Panc1 (cell line): ENCODE measurements at regions not wholly inside any gene's neighbourhood (a gene's known extent, or its start where the extent isn't known, plus 50 kb on each side); places are given as distances from the start of the nearest gene placed in this dataset.

Experiments used
- ATAC-seq: fragments of 200-7000 bp; cut with Tn5 transposase; 2 replicates; pipeline ENCODE4 v1.9.1; 2020; ENCODE audit warnings: mild to moderate bottlenecking, moderate library complexity
- BruUV-seq: library from RNA; stranded (reverse); fragments of 400-500 nt; replicated peaks from 2 replicates; lab custom pipeline; 2021; lab: Mats Ljungman, UMichigan
- CTCF ChIA-PET: fragments of 300-600 bp; sonication (Branson Sonifier 250); formaldehyde crosslinking; loops from one replicate; lab custom pipeline; 2022; ENCODE audit warnings: antibody characterized with exemption; lab: Charles Lee
- POLR2A ChIA-PET: fragments of 300-600 bp; sonication (Branson Sonifier 250); formaldehyde crosslinking; loops from one replicate; lab custom pipeline; 2022; ENCODE audit warnings: antibody characterized with exemption; lab: Charles Lee
- DNase-seq: peaks from one replicate; pipeline ENCODE4 v3.0.0-alpha.2; 2010; ENCODE audit warnings: low read depth, low spot score
- H3K27ac ChIP-seq: 2 replicates; pipeline ENCODE4 v1.5.1; 2011; ENCODE audit warnings: mild to moderate bottlenecking, low read length, inconsistent platforms
- H3K27me3 ChIP-seq: fragments of 200-500 bp; sonication (Bioruptor generic); 2 replicates; pipeline ENCODE4 v1.6.0; 2014; ENCODE audit warnings: low read length, inconsistent platforms; ENCODE audit not compliant: control insufficient read depth, insufficient read depth
- H3K36me3 ChIP-seq: fragments of 200-500 bp; sonication (Bioruptor generic); 2 replicates; pipeline ENCODE4 v1.5.1; 2014; ENCODE audit warnings: inconsistent platforms, mild to moderate bottlenecking, low read length, moderate library complexity; ENCODE audit not compliant: control insufficient read depth, insufficient read depth
- H3K4me1 ChIP-seq: 2 replicates; pipeline ENCODE4 v1.5.1; 2011; ENCODE audit warnings: inconsistent platforms, mild to moderate bottlenecking, low read length, moderate library complexity; ENCODE audit not compliant: control insufficient read depth, insufficient read depth
- H3K4me3 ChIP-seq, 2 experiments: 2 replicates each; pipeline ENCODE4 v1.5.1; 2011 to 2012; ENCODE audit warnings: low read depth in 2 of 2, low read length in 2 of 2, mild to moderate bottlenecking in 2 of 2, inconsistent platforms in 1 of 2, moderate library complexity in 1 of 2
- H3K9me3 ChIP-seq: fragments of 200-500 bp; sonication (Bioruptor generic); 2 replicates; pipeline ENCODE4 v1.5.1; 2014; ENCODE audit warnings: low read depth, mild to moderate bottlenecking, inconsistent platforms, low read length, moderate library complexity; ENCODE audit not compliant: control insufficient read depth, insufficient read depth
- CTCF ChIP-seq: fragments of 450-650 bp; IDR thresholded peaks from 2 replicates; pipeline ENCODE4 v1.5.1; 2017; ENCODE audit warnings: mild to moderate bottlenecking
- POLR2AphosphoS5 ChIP-seq: IDR thresholded peaks from 2 replicates; pipeline ENCODE4 v1.6.1; 2012; ENCODE audit warnings: mild to moderate bottlenecking, low read depth, low read length, moderate library complexity
- REST ChIP-seq, 2 experiments: IDR thresholded peaks; 2 replicates each; pipeline ENCODE4 v1.6.1; 2011 to 2012; ENCODE audit warnings: low read depth in 2 of 2, control low read depth in 1 of 2, low read length in 1 of 2, mild to moderate bottlenecking in 1 of 2, moderate library complexity in 1 of 2; ENCODE audit not compliant: insufficient read depth in 1 of 2
- SIN3A ChIP-seq: IDR thresholded peaks from 2 replicates; pipeline ENCODE4 v1.6.1; 2012; ENCODE audit warnings: low read depth, mild to moderate bottlenecking, low read length, moderate library complexity, borderline replicate concordance; ENCODE audit not compliant: insufficient read depth
- TCF7L2 ChIP-seq: IDR thresholded peaks from 2 replicates; pipeline ENCODE4 v1.6.1; 2011; ENCODE audit warnings: mild to moderate bottlenecking, low read depth, low read length, inconsistent platforms
- in situ Hi-C: cut with HindIII; loops from 2 replicates; pipeline ENCODE4 v1.10.0; 2016; ENCODE audit warnings: low sequenced_read_pairs, low pct_unique_long_range_greater_than_20kb
- intact Hi-C: fragments of 100-400 bp; cut with micrococcal nuclease; formaldehyde crosslinking; loops from one replicate; pipeline ENCODE4 v1.10.0; 2022; ENCODE audit not compliant: unreplicated experiment

GRCh38 chr4:155433636-155434360 is 57.0 kb upstream of the MAP9 start:
- DNase-seq (no peak), ATAC-seq (no peak)
- H3K4me3 ChIP-seq: no peak overlapping the region
- POLR2A ChIA-PET: no interaction called here
- BruUV-seq: no TSS peak
- no peaks in the 10 kb centered on the region for H3K36me3 ChIP-seq
- no peaks in the 10 kb centered on the region for H3K27me3 ChIP-seq
- in situ Hi-C loops: no loop called here
- no peaks in the 10 kb centered on the region for H3K4me1 ChIP-seq
- intact Hi-C loops: no loop called here
- no peak overlapping the region for H3K27ac ChIP-seq
- H3K9me3 ChIP-seq: no peaks in the 10 kb centered on the region
- CTCF ChIA-PET: no interaction called here
- no peak for TF ChIP-seq REST (IDR thresholded peaks at IDR 0.05; ENCODE audit: insufficient read depth in 1 of 2, low read depth in 2 of 2, low read length in 1 of 2)
- TF ChIP-seq SIN3A: no peak
- no peak for TF ChIP-seq TCF7L2
- TF ChIP-seq POLR2AphosphoS5: no peak
- TF ChIP-seq CTCF: no peak

GRCh38 chr4:155430895-155431795 is 54.4 kb upstream of the MAP9 start:
- BruUV-seq: no TSS peak
- H3K27ac ChIP-seq: no peak overlapping the region
- DNase-seq (no peak), ATAC-seq (no peak)
- no peaks in the 10 kb centered on the region for H3K36me3 ChIP-seq
- no peak overlapping the region for H3K4me3 ChIP-seq
- TF ChIP-seq TCF7L2: no peak
- no peak for TF ChIP-seq REST (IDR thresholded peaks at IDR 0.05; ENCODE audit: insufficient read depth in 1 of 2, low read depth in 2 of 2, low read length in 1 of 2)
- TF ChIP-seq SIN3A: no peak
- no peak for TF ChIP-seq POLR2AphosphoS5
- TF ChIP-seq CTCF: no peak
- no peaks in the 10 kb centered on the region for H3K9me3 ChIP-seq
- ChIA-PET POLR2A (no interaction called here), CTCF (no interaction called here)
- intact Hi-C loops: no loop called here
- in situ Hi-C loops: no loop called here
- H3K27me3 ChIP-seq: no peaks in the 10 kb centered on the region
- H3K4me1 ChIP-seq: no peaks in the 10 kb centered on the region
